NCI-H1436 treated with DMSO at 0.1 percent for 48 hours (cell line): ENCODE measurements at regions not wholly inside any gene's neighbourhood (a gene's known extent, or its start where the extent isn't known, plus 50 kb on each side); places are given as distances from the start of the nearest gene placed in this dataset.

Experiments
- DNase-seq: peaks from one replicate; lab custom pipeline; 2025; lab: John Stamatoyannopoulos, UW

DNA sequence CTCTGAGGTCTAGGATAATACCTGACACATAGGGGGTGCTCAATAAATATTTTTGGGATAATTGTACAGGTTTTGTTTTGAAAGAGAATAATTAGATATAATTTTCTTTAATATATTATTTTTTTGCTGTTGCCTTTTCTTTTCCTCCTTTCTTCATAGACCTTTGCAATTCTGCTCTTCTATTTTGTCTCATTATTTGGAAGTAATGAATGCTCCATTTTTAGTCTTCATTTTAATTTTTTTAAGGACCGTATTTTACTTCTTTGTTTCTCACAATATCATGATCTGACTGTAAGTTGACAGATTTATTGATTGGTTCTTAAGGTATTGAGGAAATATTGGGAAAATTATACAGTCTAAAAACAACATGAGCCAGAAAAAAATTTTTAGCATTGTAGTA lies 150.5 kb upstream of the TMC3 start:
- no peak for DNase-seq

DNA sequence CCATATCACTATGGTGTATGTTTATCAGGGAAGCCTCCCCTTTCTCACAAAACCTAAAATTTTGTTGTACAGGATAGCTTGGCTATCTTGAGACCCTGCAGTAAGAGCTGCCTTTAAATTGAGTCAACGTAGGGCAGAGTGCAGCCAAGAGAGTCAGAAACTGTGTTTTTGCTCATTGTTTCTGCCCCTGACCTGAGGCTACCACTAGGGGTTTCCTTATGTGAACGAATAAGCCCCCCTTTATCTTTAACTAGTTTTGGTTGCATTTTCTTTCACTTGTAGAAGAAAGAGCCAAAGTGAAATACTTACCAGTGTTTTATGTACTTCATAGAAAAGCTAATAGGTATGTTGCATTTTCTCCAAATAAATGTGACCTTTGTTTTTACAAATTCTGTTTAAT lies 149.9 kb upstream of the TMC3 start:
- DNase-seq, result no peak

DNA sequence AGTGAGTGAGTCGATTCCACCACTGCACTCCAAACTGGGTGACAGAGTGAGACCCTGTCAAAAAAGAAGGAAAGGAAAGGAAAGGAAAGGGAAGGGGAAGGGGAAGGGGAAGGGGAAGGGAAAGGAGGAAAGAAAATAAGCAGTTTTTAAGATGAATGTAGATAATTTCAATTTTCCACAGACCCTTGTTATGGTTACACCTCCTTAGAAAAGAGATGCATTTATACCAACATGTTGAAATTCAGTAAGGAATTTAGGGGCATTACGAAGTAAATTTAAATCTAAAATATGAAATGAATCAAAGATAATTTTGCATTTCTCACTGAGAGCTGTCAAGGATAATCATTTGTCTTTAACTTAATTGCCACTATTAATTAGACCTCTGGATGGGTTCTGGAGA lies 146.5 kb upstream of the TMC3 start:
- DNase-seq, result no peak

DNA sequence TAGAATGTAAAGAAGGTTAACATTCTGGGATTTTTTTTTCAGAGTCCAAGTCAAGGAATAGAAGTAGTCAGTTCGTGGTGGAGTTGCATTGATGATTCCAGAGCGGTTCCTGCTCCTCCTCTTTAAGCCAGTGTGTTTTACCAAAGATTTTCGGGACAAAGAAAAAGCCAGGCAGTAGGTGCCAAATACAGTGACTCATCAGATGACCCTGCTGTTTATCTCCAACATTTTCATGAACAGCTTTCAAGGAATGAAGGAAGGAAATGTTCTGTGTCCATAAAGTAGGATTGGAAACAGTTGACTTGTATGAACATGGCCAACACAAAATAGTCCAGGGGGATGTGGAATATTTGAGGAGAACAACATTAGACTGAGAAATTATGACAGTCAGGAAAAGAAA lies 142.4 kb upstream of the TMC3 start:
- DNase-seq, result no peak

DNA sequence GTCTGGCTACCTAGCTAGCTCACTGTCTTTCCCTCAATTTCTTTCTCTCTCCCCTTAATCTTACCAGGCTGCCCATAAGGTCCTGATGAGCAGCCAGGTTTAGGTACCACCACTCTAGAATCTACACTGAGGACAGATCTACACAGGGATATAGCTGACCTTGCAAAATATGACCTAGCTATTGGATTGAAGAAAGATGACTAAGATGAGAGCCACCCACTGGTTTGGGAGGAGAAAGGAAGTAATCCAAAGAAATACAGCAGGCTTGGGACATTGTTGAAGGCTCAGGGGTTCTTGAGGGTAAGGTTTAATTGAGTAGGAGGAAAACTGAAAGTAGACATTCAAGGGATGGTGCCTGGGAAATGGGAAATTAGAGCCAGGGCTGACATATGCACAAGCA lies 142.0 kb upstream of the TMC3 start:
- no peak for DNase-seq

DNA sequence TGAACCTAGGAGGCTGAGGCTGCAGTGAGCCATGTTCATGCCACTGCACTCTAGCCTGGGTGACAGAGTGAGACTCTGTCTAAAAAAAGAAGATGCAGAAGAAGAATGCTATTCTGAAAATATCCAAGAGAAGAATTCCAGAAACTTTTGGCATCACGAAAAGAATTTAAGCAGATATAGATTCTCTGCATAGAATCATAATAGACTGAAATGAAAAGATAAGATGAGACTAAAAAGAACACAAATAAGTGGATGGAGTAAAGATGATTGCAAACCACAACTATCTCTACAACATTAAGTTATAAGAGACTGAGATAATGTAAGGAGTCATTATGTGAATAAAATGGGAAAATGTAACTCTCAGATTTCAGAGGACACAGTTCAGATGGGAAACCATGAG lies 140.7 kb upstream of the TMC3 start:
- no peak for DNase-seq

DNA sequence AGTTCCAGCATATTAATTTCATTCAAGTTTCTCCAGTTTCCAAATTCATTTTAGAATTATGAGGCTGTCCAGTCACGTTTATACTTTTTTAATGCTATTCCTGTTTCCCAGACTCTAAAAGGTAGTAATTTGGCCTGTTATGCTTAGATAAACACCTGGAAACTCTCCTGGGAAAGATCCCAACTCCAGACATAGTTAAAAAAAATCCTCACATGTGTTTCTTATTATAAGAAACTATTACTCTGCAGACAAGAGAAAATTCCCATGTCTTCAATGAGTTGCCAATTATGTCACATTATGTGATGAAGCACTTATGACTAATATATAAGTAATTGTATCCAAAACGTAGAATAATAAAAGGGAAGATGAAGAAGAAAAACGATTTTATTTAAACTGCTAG lies 137.1 kb upstream of the TMC3 start:
- no peak for DNase-seq

DNA sequence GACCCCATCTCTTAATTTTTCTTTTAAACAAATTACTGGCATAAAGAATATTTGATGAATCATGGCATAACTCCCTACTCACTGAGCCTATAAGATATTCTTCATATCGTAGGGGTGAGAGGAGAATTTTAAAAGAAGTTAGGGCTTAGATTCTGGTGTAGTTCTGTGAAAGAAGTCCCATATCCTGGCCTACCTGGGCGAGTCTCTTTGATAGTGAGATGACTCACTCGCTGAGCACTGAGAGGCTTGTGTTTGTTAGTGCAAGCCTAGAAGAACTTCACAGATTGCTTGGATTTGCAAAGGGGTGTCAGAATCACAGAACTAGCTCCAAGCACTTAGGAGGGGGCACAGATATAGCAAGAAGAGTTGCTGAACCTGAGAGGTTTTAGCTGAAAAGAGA lies 133.8 kb upstream of the TMC3 start:
- no peak for DNase-seq

DNA sequence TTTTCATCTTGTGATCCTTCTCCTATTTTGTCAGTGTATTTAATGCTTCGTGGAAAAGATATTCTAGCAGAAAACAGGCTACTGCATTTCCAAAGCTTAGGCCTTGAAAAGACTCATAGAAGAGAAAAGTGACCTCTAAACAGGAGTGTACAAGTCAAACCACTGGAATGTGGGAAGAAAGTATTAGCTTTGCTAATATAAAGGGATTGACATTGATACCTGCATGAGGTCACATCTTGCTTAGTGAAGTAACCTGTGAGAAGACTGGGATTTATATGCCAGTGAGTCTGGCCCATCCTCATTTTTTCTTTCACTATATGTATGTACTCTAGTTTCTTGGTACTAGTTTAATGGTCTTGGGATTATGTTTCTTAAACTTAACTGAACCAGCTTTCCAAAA lies 132.9 kb upstream of the TMC3 start:
- DNase-seq, result no peak

DNA sequence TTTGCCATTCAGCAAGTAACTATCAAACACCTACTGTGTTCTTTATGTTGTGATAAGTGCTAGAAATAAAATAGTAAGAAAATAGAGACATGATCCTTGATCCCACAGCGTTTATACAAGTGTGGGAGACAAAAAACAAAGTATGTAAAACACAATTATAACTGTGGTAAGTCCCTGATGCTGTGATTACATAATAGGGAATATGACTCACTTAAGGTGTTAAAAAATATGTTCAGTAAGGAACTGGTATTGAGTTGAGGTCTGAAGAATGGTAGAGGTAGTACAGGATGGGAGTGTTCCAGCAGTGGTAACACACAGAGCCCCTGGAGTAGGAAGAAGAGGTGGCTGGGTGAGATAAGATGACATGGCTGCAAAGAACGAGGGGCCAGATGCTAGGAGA lies 132.1 kb upstream of the TMC3 start:
- no peak for DNase-seq

DNA sequence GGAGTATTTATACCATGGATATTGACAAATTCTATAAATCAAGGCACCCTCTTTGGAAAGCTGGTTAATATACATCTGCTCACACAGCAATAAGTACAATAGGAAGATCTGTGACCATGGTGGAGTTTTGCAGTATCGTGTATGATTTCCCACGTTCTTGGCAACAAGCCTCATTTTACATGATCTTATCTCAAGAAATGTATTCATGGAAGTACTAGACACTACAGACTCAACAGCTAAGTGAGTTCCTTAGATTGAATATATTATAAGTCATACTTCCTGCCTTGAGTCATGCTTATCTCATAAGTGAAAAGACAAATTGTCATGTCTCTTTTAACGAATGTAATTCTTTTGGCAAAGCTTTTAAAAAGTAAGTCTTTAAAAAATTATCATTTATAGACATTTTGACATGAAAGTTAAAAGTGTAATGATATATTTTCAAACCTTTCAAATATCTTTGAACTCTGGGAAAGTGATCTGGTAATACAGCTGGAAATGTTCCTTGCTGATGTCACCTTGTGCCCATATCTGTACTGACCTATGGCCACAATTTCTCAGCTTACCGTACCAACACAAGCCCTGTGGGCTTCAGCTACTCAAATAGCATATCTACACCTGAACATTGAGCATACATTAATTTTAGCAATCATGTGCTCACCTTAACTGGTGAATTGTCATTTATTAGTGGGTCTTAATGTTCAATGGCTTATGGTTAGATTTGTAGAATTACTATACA lies 130.3 kb upstream of the TMC3 start:
- DNase-seq, result no peak

DNA sequence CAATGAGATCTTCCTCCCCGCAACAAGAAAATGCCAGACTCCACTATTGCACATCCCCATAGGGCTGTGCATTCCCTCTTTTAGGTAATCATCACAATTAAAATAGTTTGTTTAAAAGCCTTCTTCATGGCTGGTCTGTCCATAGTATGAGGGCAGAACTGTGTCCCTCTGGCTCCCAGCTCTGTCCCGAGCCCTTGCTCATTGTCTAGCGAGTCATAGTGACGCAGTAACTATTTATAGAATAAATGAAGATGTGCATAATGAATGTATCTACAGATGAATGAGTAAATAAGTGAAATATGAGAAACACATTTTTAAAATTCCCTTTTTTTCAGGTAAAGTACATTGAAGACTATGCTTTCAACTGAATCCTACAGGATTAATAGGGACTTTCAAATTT lies 128.4 kb upstream of the TMC3 start:
- DNase-seq, result no peak

DNA sequence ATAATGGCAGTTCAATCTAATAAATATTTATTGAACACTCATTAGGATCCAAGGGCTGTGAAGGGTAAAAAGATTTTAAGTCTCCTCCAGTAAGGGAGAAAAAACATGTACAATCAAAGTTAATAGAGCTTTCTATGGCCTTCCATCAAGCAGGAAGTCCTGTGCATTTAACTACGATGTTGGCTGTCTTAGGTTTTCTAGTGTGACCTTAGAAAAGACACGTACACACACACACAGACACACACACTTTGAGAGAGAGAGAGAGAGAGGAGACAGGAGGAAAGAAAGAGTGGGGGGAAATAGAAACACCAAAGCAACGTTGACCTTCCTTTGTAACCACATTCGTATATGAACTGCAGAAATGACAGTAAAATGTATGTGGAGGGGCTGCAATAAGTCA lies 126.1 kb upstream of the TMC3 start:
- DNase-seq, result no peak

DNA sequence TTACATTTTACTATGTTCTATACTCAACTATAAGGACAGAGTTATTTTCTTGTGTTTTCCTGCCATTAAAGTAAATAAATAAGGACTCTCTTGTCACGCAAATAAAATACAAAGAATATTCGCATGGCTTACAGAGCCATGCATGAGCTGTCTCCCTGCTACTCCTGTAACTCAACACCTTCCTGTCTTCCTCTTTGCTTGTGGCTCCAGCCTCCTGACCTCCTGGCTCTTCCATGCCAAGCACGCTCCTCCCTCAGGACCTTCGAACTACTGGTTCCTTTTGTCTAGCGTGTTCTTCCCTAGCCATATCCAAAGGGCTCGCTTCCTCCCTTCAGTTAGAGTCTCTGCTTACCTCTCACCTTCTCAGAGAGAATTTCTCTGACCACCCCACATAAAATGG lies 124.3 kb upstream of the TMC3 start:
- no peak for DNase-seq

DNA sequence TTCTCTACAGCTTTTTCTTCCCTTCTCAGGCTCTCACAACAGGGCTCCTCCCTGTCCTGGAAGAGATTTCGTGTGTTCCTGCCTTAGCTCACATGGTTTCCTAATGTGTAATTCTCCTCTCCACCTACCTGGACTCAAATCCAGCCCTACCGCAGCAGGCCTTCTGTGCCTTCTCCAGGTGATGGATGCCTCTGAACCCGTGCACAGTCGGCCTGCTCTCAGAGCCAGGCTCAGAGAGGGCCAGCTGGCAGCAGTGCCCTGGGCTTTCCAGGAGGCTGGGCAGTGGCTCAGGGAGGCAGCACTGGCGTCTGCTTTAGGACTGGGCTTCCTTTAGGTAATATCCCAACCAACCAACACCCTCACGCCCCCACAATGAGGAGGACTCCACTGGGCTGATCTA lies 123.2 kb upstream of the TMC3 start:
- DNase-seq, result no peak

DNA sequence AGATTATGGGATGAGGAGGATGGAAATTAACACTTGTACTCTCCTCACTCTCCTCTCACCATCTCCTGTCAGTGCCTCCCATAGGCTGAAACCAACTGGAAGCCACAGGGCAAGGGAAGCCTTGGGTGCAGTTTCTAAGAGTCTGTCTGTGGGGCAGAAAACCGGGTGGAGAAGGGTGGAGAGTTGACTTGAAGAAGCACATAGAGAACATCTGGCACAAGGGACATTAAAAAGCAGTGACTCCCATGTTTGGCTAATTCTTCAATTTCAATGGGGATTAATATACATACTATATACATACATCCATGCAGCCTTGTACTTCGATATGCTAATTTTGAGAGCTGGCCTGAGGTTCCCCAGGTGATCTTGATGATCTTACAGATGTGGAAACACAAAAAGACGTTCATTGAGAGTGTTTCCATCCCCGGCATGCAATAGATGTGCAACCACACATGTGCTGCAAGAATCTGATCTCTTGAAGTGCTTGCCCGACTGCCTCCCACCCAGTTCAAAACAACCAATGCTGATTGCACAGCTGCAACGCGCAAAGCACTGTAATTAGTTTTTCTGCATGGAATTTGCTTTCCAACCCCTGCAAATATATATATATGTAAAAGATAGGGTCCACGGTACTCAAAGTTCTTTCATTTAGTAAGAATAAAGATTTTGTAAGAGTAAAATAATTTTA lies 121.9 kb upstream of the TMC3 start:
- DNase-seq, result no peak

DNA sequence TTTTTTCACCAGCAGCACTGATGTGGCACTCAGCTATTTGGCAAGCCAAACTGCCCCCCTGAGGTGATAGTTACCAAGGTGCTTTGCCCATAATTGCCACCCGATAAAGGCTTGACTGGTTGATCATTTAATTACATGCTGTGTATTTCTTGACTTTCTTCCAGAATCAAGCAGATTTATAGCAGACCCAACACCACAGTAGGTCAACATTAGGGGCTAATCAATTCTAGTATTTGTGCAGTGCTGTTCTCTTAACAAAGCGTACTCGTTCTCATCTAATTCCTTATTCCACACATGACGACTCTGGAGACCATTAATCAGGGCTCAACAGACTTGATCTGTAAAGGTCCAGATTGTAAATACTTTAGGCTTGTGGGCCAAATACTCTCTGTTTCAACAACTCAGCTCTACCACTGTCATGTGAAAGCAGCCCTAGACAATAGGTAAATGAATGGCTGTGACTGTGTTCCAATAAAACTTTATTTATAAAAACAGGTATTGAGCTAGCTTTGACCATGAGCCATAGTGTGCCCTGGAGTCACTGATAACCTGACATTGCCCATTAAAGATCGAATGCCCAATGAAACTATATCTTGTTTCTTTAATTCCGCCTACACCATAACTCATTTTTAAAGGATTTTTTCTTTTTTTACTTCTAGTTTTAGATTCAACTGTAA lies 119.1 kb upstream of the TMC3 start:
- no peak for DNase-seq

DNA sequence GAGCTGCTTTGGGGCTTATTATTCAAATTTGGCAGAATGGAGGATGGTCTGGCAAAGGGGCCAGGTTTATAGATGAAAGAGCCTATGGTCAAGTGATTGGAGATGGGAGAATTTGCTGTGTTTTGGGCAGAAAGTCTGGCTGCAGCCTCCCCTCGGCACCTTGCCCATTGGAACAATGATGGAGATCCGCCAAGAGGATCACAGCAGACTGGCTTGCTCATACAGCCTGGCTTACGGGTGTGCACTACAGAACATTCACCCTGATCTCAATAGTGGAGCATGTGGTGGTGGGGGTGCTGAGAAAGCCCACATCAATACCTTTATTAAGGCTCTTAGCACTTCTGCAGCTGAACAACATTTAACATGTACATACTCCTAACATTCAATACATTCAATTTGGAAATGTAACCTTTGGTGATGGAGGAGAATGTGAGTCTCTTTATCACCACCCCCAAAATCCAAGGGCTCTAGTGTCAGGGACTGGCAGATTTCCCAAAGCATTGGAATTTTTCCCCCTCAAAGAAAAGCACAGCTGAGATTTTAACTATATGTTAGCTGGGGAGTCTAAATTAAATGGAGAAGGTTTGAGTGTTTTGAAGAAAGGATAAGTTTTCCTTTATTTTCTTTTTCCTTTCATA lies 118.4 kb upstream of the TMC3 start:
- no peak for DNase-seq

DNA sequence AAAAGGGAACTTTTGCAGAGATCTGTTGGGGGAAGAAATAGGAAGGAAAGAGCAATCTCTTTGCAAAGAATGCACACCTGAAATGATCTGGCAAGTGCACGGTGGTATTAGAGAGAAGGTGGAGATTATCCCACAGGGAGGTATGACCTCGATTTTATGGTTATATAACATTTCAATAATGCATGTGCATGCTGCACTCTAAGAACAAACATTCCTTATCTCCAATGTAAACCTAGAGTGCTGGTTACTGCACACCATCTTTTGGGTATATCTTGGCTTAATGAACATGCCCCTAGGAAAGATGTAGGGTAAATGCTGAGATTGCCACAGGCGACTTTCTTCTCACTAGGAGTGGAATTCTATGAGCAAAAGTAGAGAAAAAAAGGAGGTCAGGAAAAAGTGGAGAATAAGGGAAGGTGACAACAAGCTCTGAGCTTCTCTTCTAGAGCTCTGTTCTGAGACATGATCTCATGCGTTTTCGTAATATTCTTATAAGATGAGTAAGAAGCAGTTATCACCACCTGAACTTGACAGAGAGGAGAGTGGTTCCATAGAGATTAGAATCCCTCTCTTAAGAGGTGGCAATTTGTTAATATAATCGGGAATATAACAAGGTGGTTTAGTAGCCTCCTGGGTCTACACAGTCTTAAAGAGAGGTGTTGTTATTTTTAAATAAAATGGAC lies 117.5 kb upstream of the TMC3 start:
- DNase-seq, result no peak

DNA sequence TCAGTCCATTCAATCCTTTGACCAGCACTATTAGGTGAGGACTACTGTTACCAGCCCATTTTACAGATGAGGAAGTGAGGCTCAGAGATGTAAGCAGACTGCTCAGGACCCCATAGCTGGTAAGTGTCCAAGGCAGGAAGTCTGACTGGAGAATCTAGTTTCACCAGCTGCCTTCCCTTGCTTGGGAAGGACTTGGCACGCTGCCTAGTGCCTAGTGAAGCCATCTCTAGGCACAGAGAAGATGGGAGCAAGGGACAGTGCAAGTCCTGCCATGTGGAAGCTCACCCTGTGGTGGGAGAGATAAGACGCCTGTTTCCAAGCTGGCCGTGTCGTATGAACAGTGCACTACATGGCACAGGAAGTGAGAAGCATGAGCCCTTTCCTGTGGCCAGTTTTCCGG lies 111.8 kb upstream of the TMC3 start:
- no peak for DNase-seq

DNA sequence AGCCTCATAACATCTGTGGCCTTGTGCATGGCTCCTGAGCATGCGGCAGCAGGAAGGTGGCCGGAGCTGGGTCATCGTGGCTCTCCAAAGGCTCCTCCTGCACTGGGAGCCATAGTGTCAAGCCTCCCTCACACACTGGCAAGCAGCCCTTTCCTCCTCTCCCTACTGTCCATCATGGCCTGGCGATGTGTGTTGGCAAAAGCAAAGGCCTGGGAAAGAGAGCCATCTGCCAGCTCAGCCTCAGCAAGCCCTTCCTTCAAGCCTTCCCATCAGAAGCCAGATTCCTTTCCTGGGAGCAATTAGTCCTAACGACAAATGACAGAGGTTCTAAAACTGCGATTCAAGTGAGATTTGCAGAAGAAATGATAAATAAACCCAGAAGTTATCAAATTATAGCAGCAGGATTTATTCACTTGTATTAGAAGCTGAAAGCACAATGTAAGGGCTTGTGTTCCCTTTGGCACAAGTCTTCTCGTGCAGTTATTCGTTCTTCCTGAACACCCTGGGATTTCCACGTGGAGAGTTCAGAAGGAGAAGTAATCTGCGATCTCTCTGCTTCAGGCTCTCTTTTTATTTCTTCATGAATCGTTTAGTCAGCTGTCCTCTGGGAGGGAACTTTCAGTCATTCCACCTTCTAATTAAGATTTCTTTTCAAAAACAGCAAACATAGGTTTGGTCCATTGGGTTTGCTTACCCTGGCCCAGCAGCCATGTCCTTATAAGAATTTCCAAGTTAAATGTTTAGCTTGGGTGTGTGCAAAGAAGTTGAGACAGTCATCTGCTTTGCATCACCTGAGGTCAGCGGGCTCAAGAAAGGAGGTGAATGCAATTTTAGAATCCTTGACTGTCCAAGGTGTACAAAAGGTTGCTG lies 110.3 kb upstream of the TMC3 start:
- no peak for DNase-seq
